GM21737 (cell line): ENCODE measurements at regions not wholly inside any gene's neighbourhood (a gene's known extent, or its start where the extent isn't known, plus 50 kb on each side); places are given as distances from the start of the nearest gene placed in this dataset.

ENCODE experiments used
- ATAC-seq: cut with Tn5 transposase; IDR thresholded peaks from one replicate; pipeline ENCODE4 v1.9.1; 2021; ENCODE audit warnings: mild to moderate bottlenecking, moderate library complexity; ENCODE audit not compliant: unreplicated experiment

GRCh38 chr13:109537584-109537983 lies 248.8 kb downstream of the IRS2 start:
- ATAC-seq: no peak

DNA sequence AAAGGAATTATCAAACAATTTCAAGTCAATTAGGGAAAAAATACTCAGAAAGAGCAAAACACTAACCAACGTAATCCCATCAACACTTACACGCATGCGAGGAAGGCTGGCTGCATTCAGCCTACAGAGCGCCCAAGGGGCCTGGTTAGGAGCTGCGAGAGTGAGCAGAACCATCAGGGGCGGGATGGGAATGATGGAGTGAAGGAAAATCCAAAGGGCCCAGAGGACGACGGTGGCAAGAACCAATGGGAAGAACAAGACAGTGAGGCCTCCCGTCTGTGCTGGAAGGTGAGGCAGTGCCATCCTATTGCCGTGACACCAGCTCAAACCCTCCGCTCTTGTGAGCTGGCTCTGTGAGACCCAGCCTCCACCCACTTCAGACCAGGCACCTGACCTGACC lies 253.0 kb downstream of the IRS2 start:
- no peak for ATAC-seq

DNA sequence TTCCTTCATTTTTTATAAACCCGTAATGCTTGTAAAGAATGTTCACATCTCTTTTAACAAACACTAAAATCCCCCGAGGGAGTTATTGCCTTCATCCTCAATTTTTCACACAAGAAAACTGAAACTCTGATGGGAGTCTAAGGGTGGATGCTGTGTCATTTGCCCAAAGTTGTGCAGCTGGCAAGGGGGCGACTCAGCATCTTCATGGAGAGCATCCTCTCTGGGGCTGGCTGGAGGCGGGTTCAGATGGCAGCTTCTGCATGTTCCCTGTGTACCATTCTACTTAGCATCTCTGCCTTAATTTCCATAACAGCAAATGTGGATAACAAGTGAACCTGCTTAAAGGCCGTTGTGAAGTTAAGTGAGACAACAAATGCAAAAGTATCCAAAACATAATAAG lies 256.4 kb downstream of the IRS2 start:
- no peak for ATAC-seq

- no peak for ATAC-seq
Measured at GRCh38 chr13:109521719-109522118, 264.7 kb downstream of the IRS2 start.

DNA sequence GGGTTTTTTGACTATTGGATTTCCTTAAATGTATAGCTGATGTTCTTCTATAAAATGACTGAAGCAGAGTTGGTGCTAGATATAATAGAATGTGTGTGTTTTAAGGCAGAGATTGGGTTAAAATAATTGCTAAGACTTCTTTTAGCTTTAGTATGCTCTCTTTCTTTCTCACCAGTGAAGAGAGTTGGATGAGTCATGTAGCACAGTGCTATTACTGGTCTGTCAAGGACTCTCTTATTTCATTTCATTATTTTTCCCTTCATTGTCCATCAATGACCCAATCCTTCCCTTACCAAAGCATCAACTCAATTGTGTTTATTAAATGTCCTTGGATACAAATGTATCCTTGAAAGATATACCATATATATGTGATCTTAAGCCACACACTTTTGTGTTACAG lies 268.9 kb downstream of the IRS2 start:
- no peak for ATAC-seq

- no peak for ATAC-seq
Measured at GRCh38 chr13:109516186-109516585, 270.2 kb downstream of the IRS2 start.

DNA sequence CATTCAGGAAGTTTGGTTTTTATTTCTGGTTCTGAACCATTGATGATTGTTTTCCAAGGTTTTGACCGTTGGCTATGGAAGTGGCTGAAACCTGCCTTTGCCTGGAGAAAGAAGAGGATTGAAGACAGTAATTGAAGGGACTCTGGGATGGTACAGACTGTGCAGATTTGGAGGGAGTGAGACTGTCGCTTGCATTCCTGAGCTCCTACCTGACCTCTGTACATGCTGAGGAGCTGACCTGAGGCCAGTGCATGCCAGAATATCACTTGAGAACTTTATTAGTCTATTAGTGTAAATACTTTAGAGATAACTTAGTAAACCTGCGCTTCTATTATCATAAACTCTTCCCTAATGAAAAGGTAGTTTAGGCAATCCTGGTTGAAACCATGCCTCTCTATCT lies 276.4 kb downstream of the IRS2 start:
- no peak for ATAC-seq

- ATAC-seq: no peak
Measured at GRCh38 chr13:109509154-109509900, 277.1 kb downstream of the IRS2 start.

- ATAC-seq: no peak
Measured at GRCh38 chr13:109500146-109500773, 286.1 kb downstream of the IRS2 start.

- ATAC-seq: no peak
Measured at GRCh38 chr13:109497917-109498316, 288.5 kb downstream of the IRS2 start.

GRCh38 chr13:109496216-109496615 lies 290.2 kb downstream of the IRS2 start:
- ATAC-seq: no peak

DNA sequence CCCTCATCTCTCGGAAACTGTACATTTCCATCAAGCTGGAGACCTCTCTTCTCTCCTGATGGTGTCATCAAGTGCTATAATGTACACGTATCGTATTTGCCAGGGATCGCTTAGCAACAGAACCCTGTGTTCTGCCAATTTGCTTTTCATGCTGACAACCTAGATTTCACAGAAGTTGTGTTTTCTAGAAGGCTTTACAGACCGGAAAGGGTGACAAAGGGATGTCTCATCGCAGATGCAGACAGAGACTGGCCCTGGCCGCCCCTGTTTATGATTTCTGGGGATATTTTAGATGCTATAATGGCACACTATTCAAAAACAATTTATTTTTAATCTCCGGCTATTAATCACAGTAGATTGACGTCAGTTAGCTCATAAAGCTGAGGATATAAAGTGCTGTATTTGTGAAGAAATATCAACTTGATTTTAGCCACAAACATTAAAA lies 291.4 kb downstream of the IRS2 start:
- no peak for ATAC-seq

- no peak for ATAC-seq
Measured at GRCh38 chr13:109485136-109485794, 301.1 kb downstream of the IRS2 start.

- ATAC-seq: no peak
Measured at GRCh38 chr13:109483284-109483683, 303.1 kb downstream of the IRS2 start.

DNA sequence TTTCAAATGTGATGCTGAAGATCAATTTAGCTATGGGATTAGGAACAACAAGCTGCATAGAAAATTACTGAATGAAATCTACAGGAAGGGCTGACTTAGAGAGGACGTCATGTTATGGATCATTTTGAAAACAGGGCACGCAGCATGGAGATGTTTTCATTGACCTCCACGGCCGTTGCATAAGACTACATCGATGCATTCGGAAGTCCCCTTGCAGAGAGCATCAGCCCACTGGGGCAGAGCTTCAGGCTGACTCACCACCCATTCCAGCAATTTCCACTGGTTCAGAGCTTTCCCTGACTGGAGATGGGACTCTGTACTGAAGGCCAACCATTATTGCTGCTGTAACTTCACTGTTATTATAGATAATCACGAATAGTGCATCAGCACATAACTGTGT lies 305.3 kb downstream of the IRS2 start:
- no peak for ATAC-seq

DNA sequence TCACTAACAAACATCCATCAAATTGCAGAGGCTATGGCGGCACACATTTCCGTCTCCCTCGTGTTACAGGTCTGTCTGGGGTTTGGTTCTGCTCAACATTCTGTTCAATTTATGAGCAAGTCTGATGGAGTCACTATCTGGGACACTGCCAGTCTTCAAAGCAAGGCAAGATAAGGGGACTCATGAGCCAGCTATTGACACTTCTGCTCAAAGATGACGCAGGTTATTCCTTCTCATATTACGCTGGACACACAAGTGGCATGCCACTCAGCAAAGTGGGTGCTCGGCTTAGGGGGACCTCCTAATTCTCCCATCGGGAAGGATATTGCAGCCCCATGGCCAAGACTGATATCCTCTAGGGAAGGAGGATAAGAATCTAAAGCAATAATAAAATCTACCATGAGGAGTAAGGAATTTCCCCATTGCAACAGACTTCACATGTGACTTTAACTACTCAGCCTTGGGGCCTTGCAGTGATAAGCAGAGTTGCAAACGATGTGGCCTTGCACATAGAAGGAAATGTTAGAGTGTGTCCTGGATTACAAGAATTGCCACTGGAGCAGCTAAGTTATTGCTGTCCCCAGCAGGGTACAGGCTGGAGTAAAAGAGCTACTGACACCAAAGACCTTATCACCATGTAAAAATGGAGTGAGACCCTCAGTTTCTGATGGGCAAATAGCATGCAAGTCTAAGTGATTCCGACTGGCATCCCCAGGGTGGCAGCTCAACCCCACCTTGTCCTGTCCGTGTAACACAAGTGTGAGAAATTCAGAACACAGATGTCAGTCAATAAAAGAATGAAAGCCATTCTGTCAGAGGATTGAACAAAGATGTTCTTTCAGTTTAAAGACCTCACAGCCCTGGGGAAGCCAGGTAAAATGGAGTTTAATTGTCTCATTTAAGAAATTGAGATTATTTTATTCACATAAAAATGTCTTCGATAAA lies 306.1 kb downstream of the IRS2 start:
- ATAC-seq: no peak

- no peak for ATAC-seq
Measured at GRCh38 chr13:109479534-109479933, 306.8 kb downstream of the IRS2 start.

GRCh38 chr13:109476001-109476400 lies 310.4 kb downstream of the IRS2 start:
- no peak for ATAC-seq

DNA sequence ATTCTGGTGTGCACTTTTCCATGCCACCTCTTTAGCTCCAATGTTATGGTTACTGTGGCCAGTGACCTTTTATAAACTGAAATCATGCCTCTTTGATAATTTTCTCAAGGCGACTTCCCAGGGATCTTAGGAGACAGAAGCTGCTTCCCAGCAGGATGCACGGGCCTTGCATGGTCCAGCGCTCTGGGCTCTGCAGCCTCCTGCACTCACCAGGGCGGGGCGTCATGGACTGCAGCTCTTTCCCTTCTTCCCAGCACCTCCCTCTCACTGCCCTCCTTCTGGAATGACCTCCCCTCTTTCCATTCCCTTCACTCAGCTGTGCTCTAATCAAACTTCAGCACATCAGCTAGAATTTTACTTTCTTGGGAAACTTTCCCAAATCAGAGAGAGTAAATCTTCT lies 318.3 kb downstream of the IRS2 start:
- no peak for ATAC-seq

DNA sequence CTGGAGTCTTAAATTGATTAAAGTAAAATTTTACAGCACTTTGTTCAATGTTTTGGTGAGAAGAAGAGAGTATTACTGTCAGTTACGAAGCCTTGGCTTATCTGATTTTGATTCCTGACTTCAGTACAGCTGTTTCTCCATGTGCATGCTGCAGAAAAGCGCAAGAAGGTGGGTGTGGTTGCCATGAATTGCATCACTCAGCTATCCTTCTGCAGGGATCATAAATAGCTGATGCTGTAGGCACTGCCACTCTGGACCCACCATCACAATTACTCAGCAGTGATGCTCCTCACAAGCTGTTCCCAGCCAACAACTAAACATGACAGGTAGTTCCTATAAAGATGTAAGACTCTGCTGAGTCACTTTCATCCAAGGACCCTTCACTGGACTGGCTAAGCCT lies 321.2 kb downstream of the IRS2 start:
- no peak for ATAC-seq
